Esophagus muscularis mucosa (tissue), 4 donors: ENCODE measurements at regions not wholly inside any gene's neighbourhood (a gene's known extent, or its start where the extent isn't known, plus 50 kb on each side); places are given as distances from the start of the nearest gene placed in this dataset.

ENCODE experiments used
- DNase-seq: peaks from one replicate; pipeline ENCODE4 v3.0.0-alpha.2; 2017; ENCODE audit errors: extremely low spot score
- H3K27ac ChIP-seq, 4 donors: fragments of 200-600 bp; sonication (generic); replicated peaks in 1 of 4; 1 replicate in 3 of 4; 2 replicates in 1 of 4; pipeline ENCODE4 v1.5.1; 2016 to 2019; ENCODE audit warnings: mild to moderate bottlenecking in 1 of 4
- H3K27me3 ChIP-seq, 4 donors: fragments of 200-600 bp; sonication (generic); one replicate each; pipeline versions ENCODE4 v1.5.1 to v1.6.0; 2016 to 2019
- H3K36me3 ChIP-seq, 4 donors: fragments of 200-600 bp; sonication (generic); one replicate each; pipeline ENCODE4 v1.5.1; 2016 to 2019
- H3K4me1 ChIP-seq, 4 donors: fragments of 200-600 bp; sonication (generic); one replicate each; pipeline ENCODE4 v1.5.1; 2016 to 2019
- H3K4me3 ChIP-seq, 4 donors: fragments of 200-600 bp; sonication (generic); 1 replicate in 2 of 4; 2 replicates in 2 of 4; pipeline ENCODE4 v1.5.1; 2016 to 2019; ENCODE audit warnings: mild to moderate bottlenecking in 4 of 4, moderate library complexity in 1 of 4
- H3K9me3 ChIP-seq, 4 donors: fragments of 200-600 bp; sonication (generic); 1 replicate in 3 of 4; 2 replicates in 1 of 4; pipeline ENCODE4 v1.5.1; 2016 to 2019
- EP300 ChIP-seq: sonication (generic); formaldehyde crosslinking; IDR thresholded peaks from one replicate; pipeline ENCODE4 v1.6.1; 2017; ENCODE audit warnings: antibody characterized with exemption
- POLR2A ChIP-seq: fragments of 450-650 bp; IDR thresholded peaks from one replicate; pipeline ENCODE4 v1.6.1; 2017; ENCODE audit warnings: antibody characterized with exemption, moderate library complexity, mild to moderate bottlenecking, low read depth
- POLR2AphosphoS5 ChIP-seq, 2 donors: sonication (generic); formaldehyde crosslinking; IDR thresholded peaks; one replicate each; pipeline ENCODE4 v1.6.1; 2017; ENCODE audit warnings: antibody characterized with exemption in 2 of 2
- WGBS: methylation state at CpG from one replicate; pipeline ENCODE4 v1.1.5; 2018; 5-methylcytosine and 5-hydroxymethylcytosine counted together
- intact Hi-C: fragments of 100-400 bp; cut with DNase I; formaldehyde crosslinking; loops from one replicate; pipeline ENCODE4 v1.15.1; 2023
- TF ChIP-seq, protein P1 (sequence below), 3 experiments: fragments of 200-600 bp in 2 of 3; fragments of 450-650 bp in 1 of 3; sonication (generic) in 2 of 3; IDR thresholded peaks; one replicate each; pipeline ENCODE4 v1.5.1; 2017 to 2019; ENCODE audit warnings: antibody characterized with exemption in 3 of 3, mild to moderate bottlenecking in 2 of 3, moderate library complexity in 1 of 3

DNA sequence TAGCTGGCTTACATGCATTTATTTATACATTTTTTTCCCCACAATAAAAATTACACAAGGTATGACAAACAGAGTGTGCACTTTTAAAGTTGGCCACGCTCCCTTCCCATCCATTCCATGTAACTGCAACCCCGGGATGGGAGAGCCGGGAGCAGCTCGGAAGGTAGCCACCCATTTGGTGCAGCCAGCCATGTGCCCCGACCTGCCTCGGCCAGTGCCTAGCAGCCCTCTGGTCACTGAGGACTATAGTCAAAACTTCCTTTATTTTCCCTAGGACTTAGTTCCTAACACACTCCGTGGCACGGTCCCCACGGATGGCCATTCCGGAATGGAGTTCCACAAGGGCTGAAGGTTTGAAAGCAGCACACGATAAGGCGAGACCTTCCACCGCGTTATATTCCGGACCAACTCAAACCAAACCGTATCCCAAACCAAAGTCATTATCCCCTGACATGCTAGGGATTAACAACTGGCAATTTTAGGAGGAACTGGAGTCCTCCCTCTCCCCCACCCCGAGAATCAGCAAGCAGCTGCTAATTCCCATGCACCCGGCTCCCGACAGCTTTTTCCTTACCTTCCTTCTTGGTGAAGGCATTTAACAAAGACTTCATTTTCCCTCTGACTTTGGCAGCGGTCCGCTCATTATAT is 426.4 kb downstream of the SHANK2 start:
- intact Hi-C loops: loop anchor here (5.0 kb wide), 1 partner anchor 91 kb away; no protein-coding TSS in a partner anchor
- 49% methylated on average over 21 of the region's 21 CpGs for WGBS
- peak overlapping the region; percentile 50 to 60 (median 52) for H3K4me3 ChIP-seq
- peak overlapping the region; percentile 69 to 79 (median 76) for H3K27ac ChIP-seq
- H3K27me3 ChIP-seq: peaks cover 0 to 9% (median 0%) of the 10 kb centered on the region in 4 donors
- no peaks in the 10 kb centered on the region for H3K36me3 ChIP-seq
- DNase-seq: no peak
- TF ChIP-seq POLR2A: no peak
- peak in 1 of 2 donors; percentile 12 for TF ChIP-seq POLR2AphosphoS5 (IDR thresholded peaks at IDR 0.05)
- peaks cover 4 to 26% (median 21%) of the 10 kb centered on the region in 4 donors for H3K4me1 ChIP-seq
- no peaks in the 10 kb centered on the region for H3K9me3 ChIP-seq

DNA sequence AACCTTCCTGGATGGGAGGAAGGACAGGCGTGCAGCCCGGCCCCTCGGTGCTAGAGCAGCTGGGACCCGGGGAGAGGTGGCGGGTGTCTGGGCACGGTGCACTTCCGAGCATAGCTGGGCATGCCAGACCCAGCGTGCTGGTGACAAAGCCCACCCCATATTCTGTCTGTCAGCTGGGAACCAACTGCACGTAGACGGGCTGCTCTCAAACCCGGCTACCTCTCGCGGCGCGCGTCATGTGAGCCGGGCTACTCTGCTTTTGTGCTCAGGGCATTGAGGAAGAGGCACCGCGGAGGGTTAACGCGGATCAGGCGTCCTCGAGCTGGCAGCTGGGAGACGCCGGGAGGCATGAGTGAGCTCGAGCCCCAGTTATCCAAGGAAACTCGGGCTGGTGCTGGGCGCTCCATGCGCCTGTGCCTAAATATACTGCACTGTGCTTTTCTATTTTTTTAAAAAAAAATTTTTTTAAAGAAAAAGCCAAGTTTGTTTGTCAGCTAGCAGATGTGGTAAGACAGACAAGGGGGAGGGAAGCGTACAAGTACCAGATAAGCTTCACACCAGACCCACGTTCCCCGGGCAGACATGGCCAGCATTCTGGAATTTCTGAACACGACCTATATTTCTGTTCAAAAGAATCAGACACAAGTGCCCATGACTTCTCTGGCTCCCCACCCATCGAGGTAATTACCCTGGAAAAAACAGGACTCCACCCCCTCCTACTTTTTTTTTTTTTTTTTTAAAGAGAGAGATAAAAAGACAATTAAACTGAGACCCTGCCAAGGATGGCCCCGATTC is 425.6 kb downstream of the SHANK2 start:
- WGBS: 29% methylated on average over 35 of the region's 35 CpGs

DNA sequence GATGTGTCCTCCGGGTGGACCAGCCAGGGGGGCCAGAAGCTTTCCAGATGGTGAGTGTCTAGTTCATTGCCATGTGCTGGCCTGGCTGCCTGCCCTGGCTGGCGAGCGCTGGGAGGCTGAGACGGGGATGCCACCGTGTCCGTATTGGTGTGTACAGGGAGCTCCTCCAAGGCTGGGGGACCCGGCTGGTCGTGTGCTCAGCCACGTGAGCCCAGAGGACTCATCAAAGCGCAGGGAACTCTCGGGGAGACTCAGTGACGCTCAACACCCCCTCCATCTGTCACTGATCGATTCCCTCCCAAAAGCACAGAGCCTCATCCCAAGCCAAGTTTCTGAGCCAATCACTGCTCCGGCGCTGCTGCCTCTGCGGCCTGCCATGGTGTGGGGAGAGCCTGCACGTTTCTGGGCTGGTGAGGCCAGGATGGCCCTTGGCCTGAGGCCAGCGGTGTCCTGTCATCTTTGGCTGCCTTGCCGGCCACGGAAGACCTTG is 423.7 kb downstream of the SHANK2 start:
- TF ChIP-seq POLR2AphosphoS5 (IDR thresholded peaks at IDR 0.05) (no peak), POLR2A (no peak), EP300 (no peak)
- TF ChIP-seq, protein P1, sequence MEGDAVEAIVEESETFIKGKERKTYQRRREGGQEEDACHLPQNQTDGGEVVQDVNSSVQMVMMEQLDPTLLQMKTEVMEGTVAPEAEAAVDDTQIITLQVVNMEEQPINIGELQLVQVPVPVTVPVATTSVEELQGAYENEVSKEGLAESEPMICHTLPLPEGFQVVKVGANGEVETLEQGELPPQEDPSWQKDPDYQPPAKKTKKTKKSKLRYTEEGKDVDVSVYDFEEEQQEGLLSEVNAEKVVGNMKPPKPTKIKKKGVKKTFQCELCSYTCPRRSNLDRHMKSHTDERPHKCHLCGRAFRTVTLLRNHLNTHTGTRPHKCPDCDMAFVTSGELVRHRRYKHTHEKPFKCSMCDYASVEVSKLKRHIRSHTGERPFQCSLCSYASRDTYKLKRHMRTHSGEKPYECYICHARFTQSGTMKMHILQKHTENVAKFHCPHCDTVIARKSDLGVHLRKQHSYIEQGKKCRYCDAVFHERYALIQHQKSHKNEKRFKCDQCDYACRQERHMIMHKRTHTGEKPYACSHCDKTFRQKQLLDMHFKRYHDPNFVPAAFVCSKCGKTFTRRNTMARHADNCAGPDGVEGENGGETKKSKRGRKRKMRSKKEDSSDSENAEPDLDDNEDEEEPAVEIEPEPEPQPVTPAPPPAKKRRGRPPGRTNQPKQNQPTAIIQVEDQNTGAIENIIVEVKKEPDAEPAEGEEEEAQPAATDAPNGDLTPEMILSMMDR (IDR thresholded peaks at IDR 0.05): no peak
- H3K9me3 ChIP-seq: no peaks in the 10 kb centered on the region
- intact Hi-C loops: loop anchor here (5.0 kb wide), 1 partner anchor 89 kb away; no protein-coding TSS in a partner anchor
- H3K27ac ChIP-seq: no peak overlapping the region
- H3K4me3 ChIP-seq: no peak overlapping the region
- no peak for DNase-seq
- H3K4me1 ChIP-seq: peaks cover 4 to 26% (median 21%) of the 10 kb centered on the region in 4 donors
- no peaks in the 10 kb centered on the region for H3K27me3 ChIP-seq
- WGBS: 62% methylated on average over 13 of the region's 20 CpGs
- no peaks in the 10 kb centered on the region for H3K36me3 ChIP-seq

More for the DNA sequence above, 425.6 kb downstream of the SHANK2 start:
- H3K4me3 ChIP-seq: peak overlapping the region; percentile 50 to 60 (median 52)
- H3K4me1 ChIP-seq: peaks cover 4 to 26% (median 21%) of the 10 kb centered on the region in 4 donors
- intact Hi-C loops: loop anchor here (5.0 kb wide), 1 partner anchor 91 kb away; no protein-coding TSS in a partner anchor
- H3K27me3 ChIP-seq: peaks cover 0 to 5% (median 0%) of the 10 kb centered on the region in 4 donors
- no peak for DNase-seq
- H3K9me3 ChIP-seq: no peaks in the 10 kb centered on the region
- peak overlapping the region; percentile 69 to 79 (median 76) for H3K27ac ChIP-seq
- H3K36me3 ChIP-seq: no peaks in the 10 kb centered on the region
- no peak for TF ChIP-seq EP300
- TF ChIP-seq POLR2AphosphoS5 (IDR thresholded peaks at IDR 0.05): peak in 1 of 2 donors; percentile 15

DNA sequence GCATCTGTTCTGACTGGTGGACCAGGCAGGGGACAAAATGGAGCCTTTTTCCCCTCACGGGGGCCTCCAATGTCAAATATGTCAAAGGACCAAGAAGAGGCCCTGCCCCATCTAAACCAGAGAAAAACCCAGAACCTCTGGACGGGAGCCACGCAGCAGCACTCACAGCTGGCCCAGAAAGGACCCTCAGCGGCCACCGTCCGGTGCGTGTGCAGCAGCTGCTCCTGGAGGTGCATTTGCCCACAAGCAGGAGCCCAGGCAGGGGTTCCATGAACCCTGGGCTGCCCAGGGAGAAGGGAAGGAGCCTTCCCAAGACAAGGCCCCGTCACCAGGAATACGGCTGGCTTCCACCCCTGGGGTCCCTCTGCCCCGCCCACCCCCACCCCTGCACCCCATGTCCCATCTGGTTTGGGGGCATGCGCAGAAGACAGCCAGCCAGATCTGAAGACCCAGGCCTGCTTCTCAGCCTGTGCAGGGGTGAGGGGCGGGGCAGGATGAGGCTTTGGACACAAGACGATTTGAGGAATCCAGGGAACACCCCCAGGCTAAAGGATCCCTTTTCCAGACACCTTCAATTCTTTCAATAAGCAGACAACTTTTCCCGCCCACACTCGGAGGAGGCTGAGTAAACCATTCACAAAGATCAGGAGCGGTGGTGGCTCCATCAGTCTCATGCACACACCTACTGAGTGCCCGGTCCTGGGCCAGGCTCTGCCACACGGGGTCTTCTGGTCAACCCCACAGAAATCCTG is 423.1 kb downstream of the SHANK2 start:
- 87% methylated on average over 9 of the region's 18 CpGs for WGBS

DNA sequence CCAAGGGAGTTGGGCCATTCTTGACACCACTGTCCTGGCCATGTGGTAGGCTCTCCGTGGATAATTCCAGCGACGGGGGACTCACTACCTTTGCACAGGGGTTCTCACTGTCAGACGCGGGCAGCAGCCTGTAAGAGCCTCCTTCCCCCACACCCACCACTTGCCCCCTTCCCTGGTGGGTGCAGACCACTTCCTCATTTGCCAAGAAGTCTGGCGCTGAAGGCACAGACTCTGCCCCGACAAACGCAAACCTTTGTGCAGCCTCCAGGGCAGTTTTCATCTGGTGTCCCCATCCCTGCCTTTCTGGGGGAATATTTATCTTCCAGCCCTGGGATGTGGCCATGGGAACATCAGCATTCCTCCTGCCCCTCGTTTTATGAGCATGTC is 422.5 kb downstream of the SHANK2 start:
- Histone ChIP-seq H3K27me3 (no peaks in the 10 kb centered on the region), H3K9me3 (no peaks in the 10 kb centered on the region), H3K4me3 (no peak overlapping the region), H3K27ac (no peak overlapping the region), H3K4me1 (peaks cover 4 to 26% (median 16%) of the 10 kb centered on the region in 4 donors), H3K36me3 (no peaks in the 10 kb centered on the region)
- intact Hi-C loops: loop anchor here (5.0 kb wide), 1 partner anchor 87 kb away; no protein-coding TSS in a partner anchor
- TF ChIP-seq POLR2AphosphoS5 (IDR thresholded peaks at IDR 0.05) (no peak), POLR2A (no peak), EP300 (no peak)
- TF ChIP-seq, protein P1 (IDR thresholded peaks at IDR 0.05): no peak
- 72% methylated on average over 7 of the region's 9 CpGs for WGBS
- DNase-seq: no peak

More for the DNA sequence above, 423.1 kb downstream of the SHANK2 start:
- intact Hi-C loops: loop anchor here (5.0 kb wide), 1 partner anchor 88 kb away; no protein-coding TSS in a partner anchor
- Histone ChIP-seq H3K9me3 (no peaks in the 10 kb centered on the region), H3K36me3 (no peaks in the 10 kb centered on the region), H3K4me1 (peaks cover 4 to 26% (median 19%) of the 10 kb centered on the region in 4 donors), H3K4me3 (no peak overlapping the region), H3K27ac (no peak overlapping the region), H3K27me3 (no peaks in the 10 kb centered on the region)
- DNase-seq: no peak
- TF ChIP-seq, protein P1 (IDR thresholded peaks at IDR 0.05): no peak
- TF ChIP-seq POLR2A: no peak
- TF ChIP-seq POLR2AphosphoS5 (IDR thresholded peaks at IDR 0.05): no peak
- TF ChIP-seq EP300: no peak
